Liver (tissue), 8 donors: ENCODE measurements at regions not wholly inside any gene's neighbourhood (a gene's known extent, or its start where the extent isn't known, plus 50 kb on each side); places are given as distances from the start of the nearest gene placed in this dataset.

ENCODE experiments used
- DNase-seq: peaks from one replicate; pipeline ENCODE4 v3.0.0-alpha.2; 2017; ENCODE audit warnings: low spot score
- H3K27ac ChIP-seq, 2 donors: one replicate each; pipeline ENCODE4 v1.7.0; 2013; ENCODE audit warnings: inconsistent platforms in 2 of 2, low read length in 2 of 2, control low read depth in 1 of 2, low read depth in 1 of 2, mild to moderate bottlenecking in 1 of 2
- H3K27me3 ChIP-seq, 4 donors: one replicate each; pipeline versions ENCODE4 v1.6.1 to v1.7.0; 2013; ENCODE audit warnings: low read length in 3 of 4, inconsistent platforms in 1 of 4, mild to moderate bottlenecking in 1 of 4, moderate library complexity in 1 of 4; ENCODE audit not compliant: control insufficient read depth in 4 of 4, insufficient read depth in 4 of 4
- H3K36me3 ChIP-seq, 4 donors: one replicate each; pipeline versions ENCODE4 v1.6.1 to v1.7.0; 2013; ENCODE audit warnings: low read length in 3 of 4, mild to moderate bottlenecking in 3 of 4, low read depth in 1 of 4, moderate library complexity in 1 of 4; ENCODE audit not compliant: control insufficient read depth in 4 of 4, insufficient read depth in 3 of 4
- H3K4me1 ChIP-seq, 4 donors: one replicate each; pipeline versions ENCODE4 v1.6.1 to v1.7.0; 2013; ENCODE audit warnings: low read length in 3 of 4, mild to moderate bottlenecking in 3 of 4, moderate library complexity in 1 of 4; ENCODE audit not compliant: control insufficient read depth in 4 of 4, insufficient read depth in 4 of 4
- H3K4me3 ChIP-seq, 3 donors: one replicate each; pipeline versions ENCODE4 v1.6.1 to v1.7.0; 2013; ENCODE audit warnings: low read length in 3 of 3, control low read depth in 1 of 3, low read depth in 1 of 3, mild to moderate bottlenecking in 1 of 3
- H3K9ac ChIP-seq, 2 donors: one replicate each; pipeline ENCODE4 v1.7.0; 2013; ENCODE audit warnings: low read length in 2 of 2, mild to moderate bottlenecking in 2 of 2, moderate library complexity in 2 of 2, control low read depth in 1 of 2, low read depth in 1 of 2
- H3K9me3 ChIP-seq, 4 donors: one replicate each; pipeline versions ENCODE4 v1.6.1 to v1.7.0; 2013; ENCODE audit warnings: low read length in 3 of 4; ENCODE audit not compliant: control insufficient read depth in 4 of 4
- ATF3 ChIP-seq: IDR thresholded peaks from 2 replicates; pipeline ENCODE4 v1.6.1; 2016; ENCODE audit warnings: antibody characterized with exemption
- CTCF ChIP-seq: fragments of 150-350 bp; IDR thresholded peaks from 2 replicates; pipeline ENCODE4 v1.5.1; 2017; ENCODE audit warnings: improper control_type of control experiment, low read depth, low read length; ENCODE audit not compliant: missing input control
- EGR1 ChIP-seq, 2 donors: IDR thresholded peaks; 2 replicates each; pipeline ENCODE4 v1.6.1; 2016 to 2018; ENCODE audit warnings: antibody characterized with exemption in 2 of 2, low read depth in 2 of 2
- FOXA2 ChIP-seq: IDR thresholded peaks from 2 replicates; pipeline ENCODE4 v1.6.1; 2016; ENCODE audit warnings: antibody characterized with exemption
- GABPA ChIP-seq, 2 donors: IDR thresholded peaks in 1 of 2; conservative IDR thresholded peaks in 1 of 2; 2 replicates each; pipeline ENCODE4 v1.6.1; 2016; ENCODE audit warnings: antibody characterized with exemption in 2 of 2, mild to moderate bottlenecking in 1 of 2, moderate library complexity in 1 of 2
- HNF4A ChIP-seq, 2 donors: conservative IDR thresholded peaks; 2 replicates each; pipeline ENCODE4 v1.6.1; 2016; ENCODE audit warnings: antibody characterized with exemption in 2 of 2, mild to moderate bottlenecking in 2 of 2
- MAX ChIP-seq: IDR thresholded peaks from 2 replicates; pipeline ENCODE4 v1.6.1; 2016; ENCODE audit warnings: antibody characterized with exemption
- NR2F2 ChIP-seq: IDR thresholded peaks from 2 replicates; pipeline ENCODE4 v1.6.1; 2016; ENCODE audit warnings: antibody characterized with exemption
- REST ChIP-seq: IDR thresholded peaks from 2 replicates; pipeline ENCODE4 v1.6.1; 2016; ENCODE audit warnings: antibody characterized with exemption, mild to moderate bottlenecking
- RXRA ChIP-seq, 2 donors: IDR thresholded peaks; 2 replicates each; pipeline ENCODE4 v1.6.1; 2017 to 2018; ENCODE audit warnings: antibody characterized with exemption in 2 of 2, mild to moderate bottlenecking in 1 of 2
- SP1 ChIP-seq: IDR thresholded peaks from 2 replicates; pipeline ENCODE4 v1.6.1; 2018; ENCODE audit warnings: antibody characterized with exemption, mild to moderate bottlenecking
- TAF1 ChIP-seq: conservative IDR thresholded peaks from 2 replicates; pipeline ENCODE4 v1.6.1; 2016; ENCODE audit warnings: antibody characterized with exemption, mild to moderate bottlenecking
- ZBTB33 ChIP-seq: IDR thresholded peaks from 2 replicates; pipeline ENCODE4 v1.6.1; 2016; ENCODE audit warnings: antibody characterized with exemption
- WGBS: extraction: QIAGEN DNeasy Blood & Tissue Kit; methylation state at CpG from one replicate; pipeline ENCODE4 v1.1.7; 2013; 5-methylcytosine and 5-hydroxymethylcytosine counted together
- donor health status: healthy.
- donor health status: healthy.
- donor health status: healthy.
- donor health status: healthy.
- donor health status: healthy.

GRCh38 chr2:12286347-12286746, 430.4 kb upstream of the TRIB2 start:
- Histone ChIP-seq H3K4me1 (no peaks in the 10 kb centered on the region), H3K27me3 (no peaks in the 10 kb centered on the region), H3K4me3 (no peak overlapping the region), H3K27ac (no peak overlapping the region), H3K36me3 (no peaks in the 10 kb centered on the region), H3K9me3 (no peaks in the 10 kb centered on the region), H3K9ac (no peak overlapping the region)
- 80% methylated on average over 4 of the region's 4 CpGs for WGBS
- DNase-seq = no peak
- TF ChIP-seq ZBTB33 = no peak
- no peak for TF ChIP-seq CTCF
- TF ChIP-seq MAX = no peak
- no peak for TF ChIP-seq GABPA (IDR thresholded peaks at IDR 0.05 in 1 of 2, conservative IDR thresholded peaks at IDR 0.05 in 1 of 2)
- TF ChIP-seq NR2F2 = no peak

- 76% methylated on average over 5 of the region's 5 CpGs for WGBS
These were observed 429.4 kb upstream of the TRIB2 start for GRCh38 chr2:12287220-12287751.

GRCh38 chr2:12288048-12288447, 428.7 kb upstream of the TRIB2 start:
- Histone ChIP-seq H3K4me3 (no peak overlapping the region), H3K27ac (no peak overlapping the region)
- no peak for TF ChIP-seq TAF1
- TF ChIP-seq EGR1 (IDR thresholded peaks at IDR 0.05; ENCODE audit: low read depth in 2 of 2) = no peak
- no peak for TF ChIP-seq REST

More at GRCh38 chr2:12287220-12287751, 429.4 kb upstream of the TRIB2 start:
- Histone ChIP-seq H3K27me3 (no peaks in the 10 kb centered on the region), H3K9me3 (no peaks in the 10 kb centered on the region), H3K27ac (no peak overlapping the region), H3K4me3 (no peak overlapping the region), H3K36me3 (no peaks in the 10 kb centered on the region), H3K9ac (no peak overlapping the region), H3K4me1 (no peaks in the 10 kb centered on the region)
- no peak for TF ChIP-seq FOXA2
- TF ChIP-seq HNF4A (conservative IDR thresholded peaks at IDR 0.05) = no peak
- TF ChIP-seq ATF3 = no peak
- TF ChIP-seq SP1 = no peak
- no peak for TF ChIP-seq RXRA (IDR thresholded peaks at IDR 0.05)
- TF ChIP-seq TAF1 = no peak
- no peak for DNase-seq

More at GRCh38 chr2:12288048-12288447, 428.7 kb upstream of the TRIB2 start:
- no peak for DNase-seq
- Histone ChIP-seq H3K27me3 (no peaks in the 10 kb centered on the region), H3K36me3 (no peaks in the 10 kb centered on the region), H3K9ac (no peak overlapping the region), H3K4me1 (no peaks in the 10 kb centered on the region), H3K9me3 (no peaks in the 10 kb centered on the region)
- 53% methylated on average over 2 of the region's 2 CpGs for whole genome bisulfite sequencing
